GM18870 (cell line): ENCODE measurements at regions not wholly inside any gene's neighbourhood (a gene's known extent, or its start where the extent isn't known, plus 50 kb on each side); places are given as distances from the start of the nearest gene placed in this dataset.
"Not testable (repeated sequence)": the region's sequence is repeated elsewhere in the genome, so short reads cannot be mapped to it uniquely, and the experiment has no call there.

Experiments
- ATAC-seq: cut with Tn5 transposase; IDR thresholded peaks from one replicate; pipeline ENCODE4 v1.9.1; 2021; ENCODE audit warnings: moderate library complexity; ENCODE audit not compliant: unreplicated experiment

GRCh38 chr11:109668973-109669634 is 247.1 kb downstream of the C11orf87 start:
- ATAC-seq, result no peak

- ATAC-seq, result no peak
These were observed 255.2 kb downstream of the C11orf87 start for GRCh38 chr11:109677231-109677630.

- ATAC-seq, result no peak
These were observed 255.9 kb downstream of the C11orf87 start for GRCh38 chr11:109677876-109678275.

GRCh38 chr11:109680127-109680526 is 258.1 kb downstream of the C11orf87 start:
- no peak for ATAC-seq

GRCh38 chr11:109682788-109683187 is 260.8 kb downstream of the C11orf87 start:
- not testable (repeated sequence) for ATAC-seq

- ATAC-seq, result no peak
These were observed 273.7 kb downstream of the C11orf87 start for GRCh38 chr11:109695696-109696095.

GRCh38 chr11:109696191-109696897 is 274.4 kb downstream of the C11orf87 start:
- no peak for ATAC-seq

GRCh38 chr11:109697140-109697843 is 275.3 kb downstream of the C11orf87 start:
- peak; percentile 82 for ATAC-seq

GRCh38 chr11:109698237-109698636 is 276.2 kb downstream of the C11orf87 start:
- ATAC-seq, result no peak

GRCh38 chr11:109704432-109704831 is 282.4 kb downstream of the C11orf87 start:
- no peak for ATAC-seq

GRCh38 chr11:109706945-109707344 is 285.0 kb downstream of the C11orf87 start:
- no peak for ATAC-seq

GRCh38 chr11:109707411-109707810 is 285.4 kb downstream of the C11orf87 start:
- no peak for ATAC-seq

GRCh38 chr11:109708184-109708583 is 286.2 kb downstream of the C11orf87 start:
- ATAC-seq, result no peak

GRCh38 chr11:109714444-109714843 is 292.5 kb downstream of the C11orf87 start:
- ATAC-seq, result not testable (repeated sequence)

- ATAC-seq, result not testable (repeated sequence)
These were observed 293.4 kb downstream of the C11orf87 start for GRCh38 chr11:109715424-109715823.

- ATAC-seq, result no peak
These were observed 304.1 kb downstream of the C11orf87 start for GRCh38 chr11:109726061-109726460.

GRCh38 chr11:109728056-109728455 is 306.1 kb downstream of the C11orf87 start:
- no peak for ATAC-seq

- ATAC-seq, result no peak
These were observed 307.8 kb downstream of the C11orf87 start for GRCh38 chr11:109729761-109730160.

GRCh38 chr11:109730669-109731068 is 308.7 kb downstream of the C11orf87 start:
- no peak for ATAC-seq

GRCh38 chr11:109731451-109731850 is 309.5 kb downstream of the C11orf87 start:
- no peak for ATAC-seq

- no peak for ATAC-seq
These were observed 311.3 kb downstream of the C11orf87 start for GRCh38 chr11:109733245-109733644.

GRCh38 chr11:109734566-109734965 is 312.6 kb downstream of the C11orf87 start:
- ATAC-seq, result no peak
